ENCODE measurements at regions not wholly inside any gene's neighbourhood (a gene's known extent, or its start where the extent isn't known, plus 50 kb on each side); places are given as distances from the start of the nearest gene placed in this dataset.

DNA sequence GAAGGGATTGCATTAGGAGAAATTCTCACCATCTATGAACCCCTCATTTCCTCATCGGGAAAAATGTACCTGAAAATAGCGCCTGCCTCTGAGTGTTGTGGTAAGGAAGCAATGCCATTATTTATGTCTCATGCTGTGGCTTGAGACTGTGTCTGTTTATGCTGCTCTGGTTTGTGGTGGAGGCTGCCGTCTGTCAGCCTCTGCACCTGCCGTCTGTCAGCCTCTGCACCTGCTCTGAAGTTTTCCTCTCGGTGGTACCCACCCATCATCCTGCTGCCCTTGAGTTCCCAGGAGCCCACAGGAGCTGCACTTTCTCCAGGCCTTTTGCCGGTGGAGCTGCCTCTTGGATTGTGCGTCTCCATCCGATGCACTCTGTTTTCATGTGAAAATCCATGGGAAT is 68.5 kb upstream of the PPP2R3B start:
- Mint-ChIP-seq H3K27me3 (ENCODE audit: unreplicated experiment) (no peaks in the 10 kb centered on the region), H3K27ac (ENCODE audit: unreplicated experiment) (no peak overlapping the region), H3K36me3 (ENCODE audit: unreplicated experiment) (no peaks in the 10 kb centered on the region), H3K4me1 (ENCODE audit: low read depth, unreplicated experiment) (no peaks in the 10 kb centered on the region), H3K9me3 (ENCODE audit: unreplicated experiment) (no peaks in the 10 kb centered on the region), H3K4me3 (ENCODE audit: unreplicated experiment) (no peak overlapping the region)
- DNase-seq = no peak
- TF ChIP-seq, protein P1, sequence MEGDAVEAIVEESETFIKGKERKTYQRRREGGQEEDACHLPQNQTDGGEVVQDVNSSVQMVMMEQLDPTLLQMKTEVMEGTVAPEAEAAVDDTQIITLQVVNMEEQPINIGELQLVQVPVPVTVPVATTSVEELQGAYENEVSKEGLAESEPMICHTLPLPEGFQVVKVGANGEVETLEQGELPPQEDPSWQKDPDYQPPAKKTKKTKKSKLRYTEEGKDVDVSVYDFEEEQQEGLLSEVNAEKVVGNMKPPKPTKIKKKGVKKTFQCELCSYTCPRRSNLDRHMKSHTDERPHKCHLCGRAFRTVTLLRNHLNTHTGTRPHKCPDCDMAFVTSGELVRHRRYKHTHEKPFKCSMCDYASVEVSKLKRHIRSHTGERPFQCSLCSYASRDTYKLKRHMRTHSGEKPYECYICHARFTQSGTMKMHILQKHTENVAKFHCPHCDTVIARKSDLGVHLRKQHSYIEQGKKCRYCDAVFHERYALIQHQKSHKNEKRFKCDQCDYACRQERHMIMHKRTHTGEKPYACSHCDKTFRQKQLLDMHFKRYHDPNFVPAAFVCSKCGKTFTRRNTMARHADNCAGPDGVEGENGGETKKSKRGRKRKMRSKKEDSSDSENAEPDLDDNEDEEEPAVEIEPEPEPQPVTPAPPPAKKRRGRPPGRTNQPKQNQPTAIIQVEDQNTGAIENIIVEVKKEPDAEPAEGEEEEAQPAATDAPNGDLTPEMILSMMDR (IDR thresholded peaks at IDR 0.05; ENCODE audit: partially characterized antibody, unreplicated experiment) = no peak

DNA sequence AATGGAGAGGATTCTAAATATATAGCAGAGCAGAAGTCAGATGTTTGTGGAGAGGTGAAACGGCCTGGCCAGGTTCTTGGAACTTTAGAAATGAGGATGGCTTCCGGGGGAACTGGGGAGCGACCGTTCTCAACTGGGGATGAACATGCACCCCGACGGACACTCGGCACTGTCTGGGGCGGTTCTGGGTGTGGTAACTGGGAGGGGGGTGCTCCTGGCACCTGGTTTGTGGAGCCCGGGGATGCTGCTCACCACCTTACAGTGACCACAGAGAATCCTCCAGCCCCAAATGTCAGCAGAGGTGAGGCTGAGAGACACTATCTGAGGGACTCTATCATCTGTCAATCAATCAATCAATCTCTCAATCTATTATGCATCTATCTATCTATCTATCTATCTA is 69.0 kb upstream of the PPP2R3B start:
- Mint-ChIP-seq H3K27me3 (ENCODE audit: unreplicated experiment) (no peaks in the 10 kb centered on the region), H3K4me3 (ENCODE audit: unreplicated experiment) (no peak overlapping the region), H3K4me1 (ENCODE audit: low read depth, unreplicated experiment) (no peaks in the 10 kb centered on the region), H3K27ac (ENCODE audit: unreplicated experiment) (no peak overlapping the region), H3K9me3 (ENCODE audit: unreplicated experiment) (no peaks in the 10 kb centered on the region), H3K36me3 (ENCODE audit: unreplicated experiment) (no peaks in the 10 kb centered on the region)
- DNase-seq = no peak
- TF ChIP-seq, protein P1 (IDR thresholded peaks at IDR 0.05; ENCODE audit: partially characterized antibody, unreplicated experiment) = no peak

DNA sequence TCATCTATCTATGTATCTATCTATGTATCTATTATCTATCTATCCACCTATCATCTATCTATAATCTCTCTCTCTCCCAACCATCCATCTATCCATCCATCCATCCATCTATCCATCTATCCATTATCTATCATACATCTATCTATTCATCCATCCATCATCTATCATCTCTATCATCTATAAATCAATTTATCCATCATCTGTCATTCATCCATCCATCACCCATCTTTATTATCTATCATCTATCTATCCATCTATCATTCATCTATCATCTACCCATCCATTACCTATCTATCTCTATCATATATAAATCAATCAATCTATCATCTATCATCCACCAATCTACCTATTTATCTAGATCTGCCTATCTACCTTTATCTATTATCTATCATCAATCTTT is 69.4 kb upstream of the PPP2R3B start:
- Mint-ChIP-seq H3K27me3 (ENCODE audit: unreplicated experiment) (peaks cover under 1% of the 10 kb centered on the region), H3K4me3 (ENCODE audit: unreplicated experiment) (no peak overlapping the region), H3K36me3 (ENCODE audit: unreplicated experiment) (no peaks in the 10 kb centered on the region), H3K4me1 (ENCODE audit: low read depth, unreplicated experiment) (no peaks in the 10 kb centered on the region), H3K9me3 (ENCODE audit: unreplicated experiment) (peaks cover under 1% of the 10 kb centered on the region), H3K27ac (ENCODE audit: unreplicated experiment) (no peak overlapping the region)
- TF ChIP-seq, protein P1 (IDR thresholded peaks at IDR 0.05; ENCODE audit: partially characterized antibody, unreplicated experiment) = no peak
- DNase-seq = no peak

DNA sequence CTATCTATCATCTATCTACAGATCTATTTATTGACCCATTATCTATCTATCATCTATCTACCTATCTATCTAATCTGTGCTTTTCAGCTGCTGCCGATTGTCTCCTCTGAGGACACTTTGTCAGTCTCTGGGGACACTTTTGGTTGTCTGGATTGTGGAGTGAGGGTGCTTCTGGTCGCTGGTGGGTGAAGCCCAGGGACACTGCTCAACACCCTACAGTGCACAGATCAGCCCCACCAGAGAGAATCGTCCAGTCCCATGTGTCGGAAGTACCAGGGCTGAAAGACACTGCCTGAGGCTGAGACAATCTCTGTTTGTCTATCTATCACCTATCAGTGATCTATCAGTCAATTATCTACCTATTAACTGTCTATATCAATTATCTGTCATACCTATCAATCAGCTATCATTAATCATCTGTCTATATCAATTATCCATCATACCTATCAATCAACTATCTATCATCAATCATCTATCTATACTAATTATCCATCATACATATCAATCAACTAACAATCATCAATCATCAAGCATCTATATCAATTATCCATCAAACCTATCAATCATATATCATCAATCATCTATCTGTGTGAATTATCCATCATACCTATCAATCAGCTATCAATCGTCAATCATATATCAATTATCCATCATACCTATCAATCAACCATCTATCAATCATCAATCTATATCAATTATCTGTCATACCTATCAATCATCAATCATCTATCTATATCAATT is 70.0 kb upstream of the PPP2R3B start:
- peaks cover 4% of the 10 kb centered on the region for H3K9me3 Mint-ChIP-seq (ENCODE audit: unreplicated experiment)

DNA sequence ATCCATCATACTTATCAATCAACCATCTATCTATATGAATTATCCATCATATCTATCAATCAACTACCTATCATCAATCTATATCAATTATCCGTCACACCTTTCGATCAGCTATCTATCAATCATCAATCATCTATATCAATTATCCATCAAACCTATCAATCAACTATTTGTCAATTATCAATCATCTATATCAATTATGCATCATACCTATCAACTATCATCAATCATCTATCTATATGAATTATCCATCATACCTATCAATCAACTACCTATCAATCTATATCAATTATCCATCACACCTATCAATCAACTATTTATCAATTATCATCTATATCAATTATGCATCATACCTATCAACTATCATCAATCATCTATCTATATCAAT is 70.6 kb upstream of the PPP2R3B start:
- Mint-ChIP-seq H3K4me3 (ENCODE audit: unreplicated experiment) (no peak overlapping the region), H3K27me3 (ENCODE audit: unreplicated experiment) (peaks cover 4% of the 10 kb centered on the region), H3K4me1 (ENCODE audit: low read depth, unreplicated experiment) (no peaks in the 10 kb centered on the region), H3K36me3 (ENCODE audit: unreplicated experiment) (no peaks in the 10 kb centered on the region), H3K9me3 (ENCODE audit: unreplicated experiment) (peaks cover 4% of the 10 kb centered on the region), H3K27ac (ENCODE audit: unreplicated experiment) (no peak overlapping the region)
- DNase-seq = no peak
- TF ChIP-seq, protein P1 (IDR thresholded peaks at IDR 0.05; ENCODE audit: partially characterized antibody, unreplicated experiment) = no peak

More for the DNA sequence above, 70.0 kb upstream of the PPP2R3B start:
- no peak overlapping the region for H3K27ac Mint-ChIP-seq (ENCODE audit: unreplicated experiment)
- H3K4me3 Mint-ChIP-seq (ENCODE audit: unreplicated experiment) = no peak overlapping the region
- H3K27me3 Mint-ChIP-seq (ENCODE audit: unreplicated experiment) = peaks cover 4% of the 10 kb centered on the region
- H3K36me3 Mint-ChIP-seq (ENCODE audit: unreplicated experiment) = no peaks in the 10 kb centered on the region
- no peaks in the 10 kb centered on the region for H3K4me1 Mint-ChIP-seq (ENCODE audit: low read depth, unreplicated experiment)
- TF ChIP-seq, protein P1 (IDR thresholded peaks at IDR 0.05; ENCODE audit: partially characterized antibody, unreplicated experiment) = no peak
- no peak for DNase-seq

Measured in glutamatergic neuron (in vitro differentiated cells).